Activated naive CD8-positive, alpha-beta T cell treated with anti-CD3 and anti-CD28 coated beads, Interleukin-2, amount 50 U/mL, for 16 hours (primary cell): ENCODE measurements at regions not wholly inside any gene's neighbourhood (a gene's known extent, or its start where the extent isn't known, plus 50 kb on each side); places are given as distances from the start of the nearest gene placed in this dataset.
"Not testable (repeated sequence)": the region's sequence is repeated elsewhere in the genome, so short reads cannot be mapped to it uniquely, and the experiment has no call there.

Experiments
- DNase-seq: peaks from one replicate; pipeline ENCODE4 v3.0.0-alpha.2; 2020; ENCODE audit warnings: low read depth, low spot score

- DNase-seq, result not testable (repeated sequence)
Observed at GRCh38 chr16:65691846-65692245, 570.0 kb upstream of the CDH11 start.

- DNase-seq, result no peak
Observed at GRCh38 chr16:65689726-65690125, 567.9 kb upstream of the CDH11 start.

- DNase-seq, result no peak
Observed at GRCh38 chr16:65688301-65688700, 566.4 kb upstream of the CDH11 start.

GRCh38 chr16:65684230-65684629, 562.4 kb upstream of the CDH11 start:
- no peak for DNase-seq

- DNase-seq, result no peak
Observed at GRCh38 chr16:65681406-65681805, 559.5 kb upstream of the CDH11 start.

GRCh38 chr16:65679785-65680184, 557.9 kb upstream of the CDH11 start:
- no peak for DNase-seq

GRCh38 chr16:65675161-65675560, 553.3 kb upstream of the CDH11 start:
- DNase-seq, result no peak

GRCh38 chr16:65672960-65673359, 551.1 kb upstream of the CDH11 start:
- no peak for DNase-seq

GRCh38 chr16:65671071-65671470, 549.2 kb upstream of the CDH11 start:
- DNase-seq, result no peak

- DNase-seq, result no peak
Observed at GRCh38 chr16:65668064-65668595, 546.3 kb upstream of the CDH11 start.

- no peak for DNase-seq
Observed at GRCh38 chr16:65667011-65667578, 545.2 kb upstream of the CDH11 start.

- no peak for DNase-seq
Observed at GRCh38 chr16:65666132-65666941, 544.5 kb upstream of the CDH11 start.

- DNase-seq, result no peak
Observed at GRCh38 chr16:65665586-65665985, 543.7 kb upstream of the CDH11 start.

- DNase-seq, result no peak
Observed at GRCh38 chr16:65663774-65664173, 541.9 kb upstream of the CDH11 start.

- DNase-seq, result no peak
Observed at GRCh38 chr16:65662256-65662655, 540.4 kb upstream of the CDH11 start.

- DNase-seq, result no peak
Observed at GRCh38 chr16:65661558-65661957, 539.7 kb upstream of the CDH11 start.

GRCh38 chr16:65660390-65660789, 538.5 kb upstream of the CDH11 start:
- no peak for DNase-seq

- DNase-seq, result no peak
Observed at GRCh38 chr16:65659758-65660157, 537.9 kb upstream of the CDH11 start.

- no peak for DNase-seq
Observed at GRCh38 chr16:65658787-65659220, 536.9 kb upstream of the CDH11 start.

GRCh38 chr16:65658349-65658748, 536.5 kb upstream of the CDH11 start:
- DNase-seq, result no peak

GRCh38 chr16:65657556-65657955, 535.7 kb upstream of the CDH11 start:
- no peak for DNase-seq

GRCh38 chr16:65657071-65657494, 535.2 kb upstream of the CDH11 start:
- no peak for DNase-seq

- DNase-seq, result no peak
Observed at GRCh38 chr16:65655802-65656201, 533.9 kb upstream of the CDH11 start.
